ENCODE measurements at regions not wholly inside any gene's neighbourhood (a gene's known extent, or its start where the extent isn't known, plus 50 kb on each side); places are given as distances from the start of the nearest gene placed in this dataset.

- Histone ChIP-seq H3K27ac (ENCODE audit: low read depth) (no peak overlapping the region), H3K4me3 (ENCODE audit: low read depth, low read length) (no peak overlapping the region), H3K36me3 (ENCODE audit: insufficient read depth) (no peaks in the 10 kb centered on the region), H3K4me1 (ENCODE audit: insufficient read depth) (no peaks in the 10 kb centered on the region)
- DNase-seq (ENCODE audit: extremely low spot score): no peak
- 71% methylated on average over 1 of the region's 1 CpG for whole genome bisulfite sequencing
Observed at GRCh38 chrX:113133316-113133715, 292.7 kb upstream of the AMOT start.

- no peaks in the 10 kb centered on the region for H3K36me3 ChIP-seq (ENCODE audit: insufficient read depth)
- no peak overlapping the region for H3K4me3 ChIP-seq (ENCODE audit: low read depth, low read length)
- no peak for DNase-seq (ENCODE audit: extremely low spot score)
- no peak overlapping the region for H3K27ac ChIP-seq (ENCODE audit: low read depth)
- no peaks in the 10 kb centered on the region for H3K4me1 ChIP-seq (ENCODE audit: insufficient read depth)
Observed at GRCh38 chrX:113124693-113125092, 284.1 kb upstream of the AMOT start.

GRCh38 chrX:113075521-113075920 lies 234.9 kb upstream of the AMOT start:
- H3K4me1 ChIP-seq (ENCODE audit: insufficient read depth): no peaks in the 10 kb centered on the region
- no peak overlapping the region for H3K27ac ChIP-seq (ENCODE audit: low read depth)
- H3K36me3 ChIP-seq (ENCODE audit: insufficient read depth): no peaks in the 10 kb centered on the region
- DNase-seq (ENCODE audit: extremely low spot score): no peak
- no peak overlapping the region for H3K4me3 ChIP-seq (ENCODE audit: low read depth, low read length)

- DNase-seq (ENCODE audit: extremely low spot score): no peak
- H3K27ac ChIP-seq (ENCODE audit: low read depth): no peak overlapping the region
- WGBS: 45% methylated on average over 1 of the region's 1 CpG
Observed at GRCh38 chrX:113059714-113060113, 219.1 kb upstream of the AMOT start.

GRCh38 chrX:113058634-113059033 lies 218.0 kb upstream of the AMOT start:
- Histone ChIP-seq H3K27ac (ENCODE audit: low read depth) (no peak overlapping the region), H3K4me1 (ENCODE audit: insufficient read depth) (no peaks in the 10 kb centered on the region), H3K36me3 (ENCODE audit: insufficient read depth) (no peaks in the 10 kb centered on the region), H3K4me3 (ENCODE audit: low read depth, low read length) (no peak overlapping the region)
- DNase-seq (ENCODE audit: extremely low spot score): no peak
- 88% methylated on average over 6 of the region's 6 CpGs for WGBS

More at GRCh38 chrX:113059714-113060113, 219.1 kb upstream of the AMOT start:
- H3K36me3 ChIP-seq (ENCODE audit: insufficient read depth): no peaks in the 10 kb centered on the region
- no peak overlapping the region for H3K4me3 ChIP-seq (ENCODE audit: low read depth, low read length)
- H3K4me1 ChIP-seq (ENCODE audit: insufficient read depth): no peaks in the 10 kb centered on the region

- no peak for DNase-seq (ENCODE audit: extremely low spot score)
- H3K4me3 ChIP-seq (ENCODE audit: low read depth, low read length): no peak overlapping the region
- no peak overlapping the region for H3K27ac ChIP-seq (ENCODE audit: low read depth)
- 80% methylated on average over 1 of the region's 1 CpG for WGBS
- no peaks in the 10 kb centered on the region for H3K36me3 ChIP-seq (ENCODE audit: insufficient read depth)
- no peaks in the 10 kb centered on the region for H3K4me1 ChIP-seq (ENCODE audit: insufficient read depth)
Observed at GRCh38 chrX:113048896-113049295, 208.3 kb upstream of the AMOT start.

- WGBS: 95% methylated on average over 2 of the region's 2 CpGs
- H3K4me1 ChIP-seq (ENCODE audit: insufficient read depth): no peaks in the 10 kb centered on the region
- no peak for DNase-seq (ENCODE audit: extremely low spot score)
- H3K27ac ChIP-seq (ENCODE audit: low read depth): no peak overlapping the region
- H3K4me3 ChIP-seq (ENCODE audit: low read depth, low read length): no peak overlapping the region
- H3K36me3 ChIP-seq (ENCODE audit: insufficient read depth): no peaks in the 10 kb centered on the region
Observed at GRCh38 chrX:113048480-113048879, 207.8 kb upstream of the AMOT start.

GRCh38 chrX:113033966-113034680 lies 193.5 kb upstream of the AMOT start:
- 76% methylated on average over 3 of the region's 3 CpGs for WGBS
- H3K27ac ChIP-seq (ENCODE audit: low read depth): no peak overlapping the region
- no peak overlapping the region for H3K4me3 ChIP-seq (ENCODE audit: low read depth, low read length)
- no peaks in the 10 kb centered on the region for H3K4me1 ChIP-seq (ENCODE audit: insufficient read depth)
- DNase-seq (ENCODE audit: extremely low spot score): no peak
- no peaks in the 10 kb centered on the region for H3K36me3 ChIP-seq (ENCODE audit: insufficient read depth)

- Histone ChIP-seq H3K27ac (ENCODE audit: low read depth) (no peak overlapping the region), H3K4me1 (ENCODE audit: insufficient read depth) (no peaks in the 10 kb centered on the region), H3K36me3 (ENCODE audit: insufficient read depth) (no peaks in the 10 kb centered on the region), H3K4me3 (ENCODE audit: low read depth, low read length) (no peak overlapping the region)
- no peak for DNase-seq (ENCODE audit: extremely low spot score)
Observed at GRCh38 chrX:113019958-113020357, 179.3 kb upstream of the AMOT start.

- WGBS: 100% methylated on average over 1 of the region's 1 CpG
- no peak for DNase-seq (ENCODE audit: extremely low spot score)
- no peak overlapping the region for H3K4me3 ChIP-seq (ENCODE audit: low read depth, low read length)
- no peaks in the 10 kb centered on the region for H3K4me1 ChIP-seq (ENCODE audit: insufficient read depth)
- no peaks in the 10 kb centered on the region for H3K36me3 ChIP-seq (ENCODE audit: insufficient read depth)
- H3K27ac ChIP-seq (ENCODE audit: low read depth): no peak overlapping the region
Observed at GRCh38 chrX:113009837-113010236, 169.2 kb upstream of the AMOT start.

GRCh38 chrX:113009029-113009428 lies 168.4 kb upstream of the AMOT start:
- Histone ChIP-seq H3K4me3 (ENCODE audit: low read depth, low read length) (no peak overlapping the region), H3K4me1 (ENCODE audit: insufficient read depth) (no peaks in the 10 kb centered on the region), H3K27ac (ENCODE audit: low read depth) (no peak overlapping the region), H3K36me3 (ENCODE audit: insufficient read depth) (no peaks in the 10 kb centered on the region)
- DNase-seq (ENCODE audit: extremely low spot score): no peak
- 84% methylated on average over 3 of the region's 3 CpGs for WGBS

GRCh38 chrX:113001836-113002235 lies 161.2 kb upstream of the AMOT start:
- Histone ChIP-seq H3K4me3 (ENCODE audit: low read depth, low read length) (no peak overlapping the region), H3K4me1 (ENCODE audit: insufficient read depth) (no peaks in the 10 kb centered on the region), H3K27ac (ENCODE audit: low read depth) (no peak overlapping the region), H3K36me3 (ENCODE audit: insufficient read depth) (no peaks in the 10 kb centered on the region)
- DNase-seq (ENCODE audit: extremely low spot score): no peak
- 86% methylated on average over 6 of the region's 6 CpGs for WGBS

GRCh38 chrX:112997991-112998390 lies 157.4 kb upstream of the AMOT start:
- Histone ChIP-seq H3K36me3 (ENCODE audit: insufficient read depth) (no peaks in the 10 kb centered on the region), H3K27ac (ENCODE audit: low read depth) (no peak overlapping the region), H3K4me3 (ENCODE audit: low read depth, low read length) (no peak overlapping the region), H3K4me1 (ENCODE audit: insufficient read depth) (no peaks in the 10 kb centered on the region)
- 47% methylated on average over 1 of the region's 1 CpG for WGBS
- no peak for DNase-seq (ENCODE audit: extremely low spot score)

- WGBS: 75% methylated on average over 2 of the region's 2 CpGs
- no peak for DNase-seq (ENCODE audit: extremely low spot score)
- H3K4me3 ChIP-seq (ENCODE audit: low read depth, low read length): no peak overlapping the region
- no peaks in the 10 kb centered on the region for H3K4me1 ChIP-seq (ENCODE audit: insufficient read depth)
- no peaks in the 10 kb centered on the region for H3K36me3 ChIP-seq (ENCODE audit: insufficient read depth)
- no peak overlapping the region for H3K27ac ChIP-seq (ENCODE audit: low read depth)
Observed at GRCh38 chrX:112991801-112992200, 151.2 kb upstream of the AMOT start.

GRCh38 chrX:112979879-112980278 lies 139.2 kb upstream of the AMOT start:
- no peak overlapping the region for H3K4me3 ChIP-seq (ENCODE audit: low read depth, low read length)
- H3K4me1 ChIP-seq (ENCODE audit: insufficient read depth): no peaks in the 10 kb centered on the region
- no peaks in the 10 kb centered on the region for H3K36me3 ChIP-seq (ENCODE audit: insufficient read depth)
- 89% methylated on average over 1 of the region's 1 CpG for WGBS
- DNase-seq (ENCODE audit: extremely low spot score): no peak
- no peak overlapping the region for H3K27ac ChIP-seq (ENCODE audit: low read depth)

All from urinary bladder (tissue), 3 donors.